ENCODE measurements at regions not wholly inside any gene's neighbourhood (a gene's known extent, or its start where the extent isn't known, plus 50 kb on each side); places are given as distances from the start of the nearest gene placed in this dataset.
A peak's percentile ranks its signal among the peaks of the same experiment; 100 is the strongest.
"Not testable (repeated sequence)": the region's sequence is repeated elsewhere in the genome, so short reads cannot be mapped to it uniquely, and the experiment has no call there.

DNA sequence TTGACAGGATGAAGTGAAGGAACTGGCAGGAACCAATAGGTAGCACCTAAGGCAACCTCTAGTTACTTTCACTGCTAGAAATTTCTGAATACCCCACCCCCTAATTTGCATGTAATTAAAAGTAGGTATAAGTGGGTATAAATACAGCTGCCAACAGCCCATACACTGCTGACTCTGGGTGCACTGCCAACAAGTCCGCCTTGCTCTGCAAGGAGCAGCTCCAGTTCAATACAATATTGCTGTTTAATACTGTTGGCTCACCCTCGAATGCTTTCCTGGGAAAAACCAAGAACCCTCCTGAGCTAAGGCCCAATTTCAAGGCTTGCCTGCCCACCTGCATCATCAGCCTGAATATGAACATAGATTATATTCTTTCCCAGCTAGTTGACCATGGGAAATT, 981.9 kb downstream of the ADGRL2 start (continued):
- TF ChIP-seq, protein P1, sequence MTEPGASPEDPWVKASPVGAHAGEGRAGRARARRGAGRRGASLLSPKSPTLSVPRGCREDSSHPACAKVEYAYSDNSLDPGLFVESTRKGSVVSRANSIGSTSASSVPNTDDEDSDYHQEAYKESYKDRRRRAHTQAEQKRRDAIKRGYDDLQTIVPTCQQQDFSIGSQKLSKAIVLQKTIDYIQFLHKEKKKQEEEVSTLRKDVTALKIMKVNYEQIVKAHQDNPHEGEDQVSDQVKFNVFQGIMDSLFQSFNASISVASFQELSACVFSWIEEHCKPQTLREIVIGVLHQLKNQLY (CRISPR knock-in tag; IDR thresholded peaks at IDR 0.05), result no peak

DNA sequence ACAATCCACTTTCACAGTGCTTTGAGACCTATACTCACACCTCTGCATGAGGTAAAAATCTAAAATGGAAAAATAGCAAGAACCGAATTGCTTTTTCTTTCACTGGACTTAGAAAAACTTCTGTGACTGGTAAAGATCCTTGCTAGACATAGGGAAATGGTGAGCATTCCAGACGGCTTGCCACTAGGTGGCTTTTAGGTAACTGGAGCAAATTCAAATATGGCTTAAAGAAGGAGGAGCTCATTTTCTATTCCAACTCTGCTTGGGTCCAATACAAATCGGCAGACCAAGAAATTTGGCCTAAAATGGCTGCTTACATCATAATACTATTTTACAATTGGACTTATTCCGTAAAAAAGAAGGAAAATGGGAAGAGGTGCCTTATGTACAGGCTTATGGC, 977.9 kb downstream of the ADGRL2 start:
- H3K9me3 Mint-ChIP-seq, result peaks cover 44% of the 10 kb centered on the region
- ChIA-PET CTCF (interaction anchor here (0.5 to 1.5 kb wide), 5 partner anchors 10 to 1919 kb away, joined by 3 to 7 read pairs (median 5); no protein-coding TSS in a partner anchor), POLR2A (no interaction called here)
- H3K27me3 Mint-ChIP-seq (ENCODE audit: low read depth), result peaks cover 3% of the 10 kb centered on the region; the same call in 1 of the 2 replicates
- no peak overlapping the region for H3K27ac Mint-ChIP-seq
- TF ChIP-seq, protein P2, sequence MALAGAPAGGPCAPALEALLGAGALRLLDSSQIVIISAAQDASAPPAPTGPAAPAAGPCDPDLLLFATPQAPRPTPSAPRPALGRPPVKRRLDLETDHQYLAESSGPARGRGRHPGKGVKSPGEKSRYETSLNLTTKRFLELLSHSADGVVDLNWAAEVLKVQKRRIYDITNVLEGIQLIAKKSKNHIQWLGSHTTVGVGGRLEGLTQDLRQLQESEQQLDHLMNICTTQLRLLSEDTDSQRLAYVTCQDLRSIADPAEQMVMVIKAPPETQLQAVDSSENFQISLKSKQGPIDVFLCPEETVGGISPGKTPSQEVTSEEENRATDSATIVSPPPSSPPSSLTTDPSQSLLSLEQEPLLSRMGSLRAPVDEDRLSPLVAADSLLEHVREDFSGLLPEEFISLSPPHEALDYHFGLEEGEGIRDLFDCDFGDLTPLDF (CRISPR knock-in tag; IDR thresholded peaks at IDR 0.05), result no peak
- TF ChIP-seq NR1H2 (CRISPR knock-in tag; IDR thresholded peaks at IDR 0.05) (no peak), ATF1 (CRISPR knock-in tag; IDR thresholded peaks at IDR 0.05) (no peak)
- ATAC-seq (peak; percentile 38), DNase-seq (ENCODE audit: low spot score) (peak; percentile 24)
- no peak overlapping the region for H3K4me3 Mint-ChIP-seq
- peaks cover 3% of the 10 kb centered on the region for H3K4me1 Mint-ChIP-seq
- peaks cover 23% of the 10 kb centered on the region for H3K36me3 Mint-ChIP-seq

DNA sequence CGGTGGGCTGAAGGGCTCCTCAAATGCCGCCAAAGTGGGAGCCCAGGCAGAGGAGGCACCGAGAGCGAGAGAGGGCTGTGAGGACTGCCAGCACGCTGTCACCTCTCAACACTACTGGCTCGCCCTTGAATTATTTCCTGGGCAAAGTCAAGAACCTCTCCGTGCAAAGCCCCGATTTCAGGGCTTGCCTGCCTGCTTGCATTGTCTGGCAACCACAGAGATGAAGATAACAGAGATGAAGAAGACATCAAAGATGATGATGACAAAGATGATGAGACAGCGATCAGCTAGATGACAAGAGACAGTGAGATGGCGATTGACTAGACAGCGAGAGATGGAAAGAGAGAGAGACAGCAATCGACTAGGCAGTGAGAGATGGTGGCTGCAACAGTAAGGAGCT, 976.5 kb downstream of the ADGRL2 start:
- Mint-ChIP-seq H3K27me3 (ENCODE audit: low read depth) (peaks cover 3% of the 10 kb centered on the region; the same call in 1 of the 2 replicates), H3K4me1 (peaks cover 6% of the 10 kb centered on the region), H3K27ac (no peak overlapping the region), H3K36me3 (peaks cover 17% of the 10 kb centered on the region), H3K4me3 (no peak overlapping the region), H3K9me3 (peaks cover 36% of the 10 kb centered on the region)
- ATAC-seq (no peak), DNase-seq (ENCODE audit: low spot score) (no peak)
- POLR2A ChIA-PET, result no interaction called here
- no peak for TF ChIP-seq EMX1 (CRISPR knock-in tag; IDR thresholded peaks at IDR 0.05)
- no peak for TF ChIP-seq MXD4 (CRISPR knock-in tag; IDR thresholded peaks at IDR 0.05; ENCODE audit: borderline replicate concordance)
- TF ChIP-seq, protein P3, sequence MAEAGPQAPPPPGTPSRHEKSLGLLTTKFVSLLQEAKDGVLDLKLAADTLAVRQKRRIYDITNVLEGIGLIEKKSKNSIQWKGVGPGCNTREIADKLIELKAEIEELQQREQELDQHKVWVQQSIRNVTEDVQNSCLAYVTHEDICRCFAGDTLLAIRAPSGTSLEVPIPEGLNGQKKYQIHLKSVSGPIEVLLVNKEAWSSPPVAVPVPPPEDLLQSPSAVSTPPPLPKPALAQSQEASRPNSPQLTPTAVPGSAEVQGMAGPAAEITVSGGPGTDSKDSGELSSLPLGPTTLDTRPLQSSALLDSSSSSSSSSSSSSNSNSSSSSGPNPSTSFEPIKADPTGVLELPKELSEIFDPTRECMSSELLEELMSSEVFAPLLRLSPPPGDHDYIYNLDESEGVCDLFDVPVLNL (CRISPR knock-in tag; IDR thresholded peaks at IDR 0.05; ENCODE audit: borderline replicate concordance, low read depth), result no peak
- TF ChIP-seq GRHL2 (CRISPR knock-in tag; IDR thresholded peaks at IDR 0.05; ENCODE audit: insufficient replicate concordance, severe bottlenecking), result no peak
- no peak for TF ChIP-seq GABPB1 (CRISPR knock-in tag; IDR thresholded peaks at IDR 0.05)
- TF ChIP-seq, protein P4, sequence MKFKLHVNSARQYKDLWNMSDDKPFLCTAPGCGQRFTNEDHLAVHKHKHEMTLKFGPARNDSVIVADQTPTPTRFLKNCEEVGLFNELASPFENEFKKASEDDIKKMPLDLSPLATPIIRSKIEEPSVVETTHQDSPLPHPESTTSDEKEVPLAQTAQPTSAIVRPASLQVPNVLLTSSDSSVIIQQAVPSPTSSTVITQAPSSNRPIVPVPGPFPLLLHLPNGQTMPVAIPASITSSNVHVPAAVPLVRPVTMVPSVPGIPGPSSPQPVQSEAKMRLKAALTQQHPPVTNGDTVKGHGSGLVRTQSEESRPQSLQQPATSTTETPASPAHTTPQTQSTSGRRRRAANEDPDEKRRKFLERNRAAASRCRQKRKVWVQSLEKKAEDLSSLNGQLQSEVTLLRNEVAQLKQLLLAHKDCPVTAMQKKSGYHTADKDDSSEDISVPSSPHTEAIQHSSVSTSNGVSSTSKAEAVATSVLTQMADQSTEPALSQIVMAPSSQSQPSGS (CRISPR knock-in tag; IDR thresholded peaks at IDR 0.05; ENCODE audit: borderline replicate concordance, low read depth), result no peak
- no peak for TF ChIP-seq TP53 (CRISPR knock-in tag; IDR thresholded peaks at IDR 0.05)
- TF ChIP-seq IRF2 (CRISPR knock-in tag; IDR thresholded peaks at IDR 0.05; ENCODE audit: borderline replicate concordance, low read depth), result no peak
- TF ChIP-seq ZNF396 (CRISPR knock-in tag; IDR thresholded peaks at IDR 0.05; ENCODE audit: borderline replicate concordance), result no peak
- TF ChIP-seq ATF1 (CRISPR knock-in tag; IDR thresholded peaks at IDR 0.05), result no peak
- TF ChIP-seq ZBTB21 (CRISPR knock-in tag; IDR thresholded peaks at IDR 0.05; ENCODE audit: borderline replicate concordance), result no peak
- TF ChIP-seq, protein P5, sequence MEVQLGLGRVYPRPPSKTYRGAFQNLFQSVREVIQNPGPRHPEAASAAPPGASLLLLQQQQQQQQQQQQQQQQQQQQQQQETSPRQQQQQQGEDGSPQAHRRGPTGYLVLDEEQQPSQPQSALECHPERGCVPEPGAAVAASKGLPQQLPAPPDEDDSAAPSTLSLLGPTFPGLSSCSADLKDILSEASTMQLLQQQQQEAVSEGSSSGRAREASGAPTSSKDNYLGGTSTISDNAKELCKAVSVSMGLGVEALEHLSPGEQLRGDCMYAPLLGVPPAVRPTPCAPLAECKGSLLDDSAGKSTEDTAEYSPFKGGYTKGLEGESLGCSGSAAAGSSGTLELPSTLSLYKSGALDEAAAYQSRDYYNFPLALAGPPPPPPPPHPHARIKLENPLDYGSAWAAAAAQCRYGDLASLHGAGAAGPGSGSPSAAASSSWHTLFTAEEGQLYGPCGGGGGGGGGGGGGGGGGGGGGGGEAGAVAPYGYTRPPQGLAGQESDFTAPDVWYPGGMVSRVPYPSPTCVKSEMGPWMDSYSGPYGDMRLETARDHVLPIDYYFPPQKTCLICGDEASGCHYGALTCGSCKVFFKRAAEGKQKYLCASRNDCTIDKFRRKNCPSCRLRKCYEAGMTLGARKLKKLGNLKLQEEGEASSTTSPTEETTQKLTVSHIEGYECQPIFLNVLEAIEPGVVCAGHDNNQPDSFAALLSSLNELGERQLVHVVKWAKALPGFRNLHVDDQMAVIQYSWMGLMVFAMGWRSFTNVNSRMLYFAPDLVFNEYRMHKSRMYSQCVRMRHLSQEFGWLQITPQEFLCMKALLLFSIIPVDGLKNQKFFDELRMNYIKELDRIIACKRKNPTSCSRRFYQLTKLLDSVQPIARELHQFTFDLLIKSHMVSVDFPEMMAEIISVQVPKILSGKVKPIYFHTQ (CRISPR knock-in tag; IDR thresholded peaks at IDR 0.05), result no peak
- TF ChIP-seq SMAD3 (CRISPR knock-in tag; IDR thresholded peaks at IDR 0.05; ENCODE audit: borderline replicate concordance), result no peak
- CTCF ChIA-PET, result no interaction called here

DNA sequence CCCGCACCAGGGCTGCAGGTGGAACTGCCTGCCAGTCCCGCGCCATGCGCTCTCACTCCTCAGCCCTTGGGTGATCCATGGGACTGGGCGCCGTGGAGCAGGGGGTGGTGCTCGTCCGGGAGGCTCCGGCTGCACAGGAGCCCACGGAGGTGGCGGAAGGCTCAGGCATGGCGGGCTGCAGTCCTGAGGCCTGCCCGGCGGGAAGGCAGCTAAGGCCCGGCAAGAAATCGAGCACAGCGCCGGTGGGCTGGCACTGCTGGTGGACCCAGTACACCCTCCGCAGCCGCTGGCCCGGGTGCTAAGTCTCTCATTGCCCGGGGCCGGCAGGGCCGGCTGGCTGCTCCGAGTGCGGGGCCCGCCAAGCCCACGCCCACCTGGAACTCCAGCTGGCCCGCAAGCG, 976.0 kb downstream of the ADGRL2 start:
- POLR2A ChIA-PET; ATAC-seq; DNase-seq (ENCODE audit: low spot score); H3K27ac Mint-ChIP-seq; H3K27me3 Mint-ChIP-seq (ENCODE audit: low read depth); H3K4me3 Mint-ChIP-seq: not testable (repeated sequence)
- Mint-ChIP-seq H3K9me3 (peaks cover 32% of the 10 kb centered on the region), H3K36me3 (peaks cover 14% of the 10 kb centered on the region), H3K4me1 (peaks cover 12% of the 10 kb centered on the region)
- CTCF ChIA-PET, result interaction anchor here (1.4 to 2.2 kb wide), 2 partner anchors 12 to 721 kb away, joined by 3 to 7 read pairs; no protein-coding TSS in a partner anchor
